Smooth muscle cell (in vitro differentiated cells): ENCODE measurements at regions not wholly inside any gene's neighbourhood (a gene's known extent, or its start where the extent isn't known, plus 50 kb on each side); places are given as distances from the start of the nearest gene placed in this dataset.

Source experiments
- DNase-seq: peaks from one replicate; lab custom pipeline; 2025; ENCODE audit not compliant: unreplicated experiment; lab: John Stamatoyannopoulos, UW
- H2AFZ ChIP-seq: fragments of 200-600 bp; sonication (generic); 2 replicates; pipeline ENCODE4 v1.6.0; 2016; ENCODE audit warnings: antibody characterized with exemption, low read depth, mild to moderate bottlenecking
- H3F3A ChIP-seq: fragments of 200-600 bp; sonication (generic); 2 replicates; pipeline ENCODE4 v1.6.0; 2017; ENCODE audit warnings: antibody characterized with exemption, low read depth
- H3K27ac ChIP-seq: fragments of 200-600 bp; sonication (generic); 2 replicates; pipeline ENCODE4 v1.5.1; 2016; ENCODE audit warnings: low read depth, mild to moderate bottlenecking
- H3K27me3 ChIP-seq: fragments of 200-600 bp; sonication (generic); 2 replicates; pipeline ENCODE4 v1.6.1; 2016; ENCODE audit warnings: low read depth, mild to moderate bottlenecking
- H3K36me3 ChIP-seq: fragments of 200-600 bp; sonication (generic); 2 replicates; pipeline ENCODE4 v1.5.1; 2016; ENCODE audit warnings: low read depth
- H3K4me1 ChIP-seq: fragments of 200-600 bp; sonication (generic); 2 replicates; pipeline ENCODE4 v1.5.1; 2016; ENCODE audit warnings: low read depth
- H3K4me2 ChIP-seq: fragments of 200-600 bp; sonication (generic); 2 replicates; pipeline ENCODE4 v1.6.0; 2016; ENCODE audit warnings: mild to moderate bottlenecking
- H3K4me3 ChIP-seq: fragments of 200-600 bp; sonication (generic); 2 replicates; pipeline ENCODE4 v1.5.1; 2016; ENCODE audit warnings: mild to moderate bottlenecking
- H3K79me2 ChIP-seq: fragments of 200-600 bp; sonication (generic); 2 replicates; pipeline ENCODE4 v1.6.0; 2016; ENCODE audit warnings: low read depth, mild to moderate bottlenecking
- H3K9ac ChIP-seq: fragments of 200-600 bp; sonication (generic); 2 replicates; pipeline ENCODE4 v1.6.0; 2016; ENCODE audit warnings: low read depth
- H3K9me3 ChIP-seq: fragments of 200-600 bp; sonication (generic); replicated peaks from 2 replicates; pipeline ENCODE4 v1.5.1; 2016; ENCODE audit warnings: low read depth
- H4K20me1 ChIP-seq: fragments of 200-600 bp; sonication (generic); 2 replicates; pipeline ENCODE4 v1.6.0; 2016; ENCODE audit warnings: low read depth
- WGBS: methylation state at CpG from one replicate; pipeline ENCODE4 v1.1.7; 2016; ENCODE audit warnings: low lambda C conversion rate; 5-methylcytosine and 5-hydroxymethylcytosine counted together
- TF ChIP-seq, protein P1 (sequence below): fragments of 200-600 bp; sonication (generic); IDR thresholded peaks from 2 replicates; pipeline ENCODE4 v1.5.1; 2017; ENCODE audit warnings: borderline replicate concordance, mild to moderate bottlenecking, antibody characterized with exemption; ENCODE audit not compliant: insufficient read depth, poor library complexity, severe bottlenecking

GRCh38 chr14:83047059-83047830, 1513.6 kb upstream of the SEL1L start:
- no peaks in the 10 kb centered on the region for H3K27me3 ChIP-seq
- no peaks in the 10 kb centered on the region for H3K79me2 ChIP-seq
- H3K36me3 ChIP-seq = no peaks in the 10 kb centered on the region
- no peak overlapping the region for H3K9ac ChIP-seq
- H3K9me3 ChIP-seq = no peaks in the 10 kb centered on the region
- no peaks in the 10 kb centered on the region for H3K4me1 ChIP-seq
- TF ChIP-seq, protein P1, sequence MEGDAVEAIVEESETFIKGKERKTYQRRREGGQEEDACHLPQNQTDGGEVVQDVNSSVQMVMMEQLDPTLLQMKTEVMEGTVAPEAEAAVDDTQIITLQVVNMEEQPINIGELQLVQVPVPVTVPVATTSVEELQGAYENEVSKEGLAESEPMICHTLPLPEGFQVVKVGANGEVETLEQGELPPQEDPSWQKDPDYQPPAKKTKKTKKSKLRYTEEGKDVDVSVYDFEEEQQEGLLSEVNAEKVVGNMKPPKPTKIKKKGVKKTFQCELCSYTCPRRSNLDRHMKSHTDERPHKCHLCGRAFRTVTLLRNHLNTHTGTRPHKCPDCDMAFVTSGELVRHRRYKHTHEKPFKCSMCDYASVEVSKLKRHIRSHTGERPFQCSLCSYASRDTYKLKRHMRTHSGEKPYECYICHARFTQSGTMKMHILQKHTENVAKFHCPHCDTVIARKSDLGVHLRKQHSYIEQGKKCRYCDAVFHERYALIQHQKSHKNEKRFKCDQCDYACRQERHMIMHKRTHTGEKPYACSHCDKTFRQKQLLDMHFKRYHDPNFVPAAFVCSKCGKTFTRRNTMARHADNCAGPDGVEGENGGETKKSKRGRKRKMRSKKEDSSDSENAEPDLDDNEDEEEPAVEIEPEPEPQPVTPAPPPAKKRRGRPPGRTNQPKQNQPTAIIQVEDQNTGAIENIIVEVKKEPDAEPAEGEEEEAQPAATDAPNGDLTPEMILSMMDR = no peak
- H3F3A ChIP-seq = no peaks in the 10 kb centered on the region
- H4K20me1 ChIP-seq = no peaks in the 10 kb centered on the region
- H3K27ac ChIP-seq = no peak overlapping the region
- 82% methylated on average over 2 of the region's 2 CpGs for WGBS
- no peak overlapping the region for H3K4me2 ChIP-seq
- H2AFZ ChIP-seq = no peak overlapping the region
- no peak for DNase-seq
- H3K4me3 ChIP-seq = no peak overlapping the region

- H4K20me1 ChIP-seq = no peaks in the 10 kb centered on the region
- H3K4me2 ChIP-seq = no peak overlapping the region
- no peak for DNase-seq
- 89% methylated on average over 1 of the region's 1 CpG for WGBS
- no peak overlapping the region for H3K27ac ChIP-seq
- no peaks in the 10 kb centered on the region for H3F3A ChIP-seq
- H3K9me3 ChIP-seq = no peaks in the 10 kb centered on the region
- H3K79me2 ChIP-seq = no peaks in the 10 kb centered on the region
- no peaks in the 10 kb centered on the region for H3K36me3 ChIP-seq
- TF ChIP-seq, protein P1 = no peak
- no peaks in the 10 kb centered on the region for H3K27me3 ChIP-seq
- no peak overlapping the region for H3K9ac ChIP-seq
- H2AFZ ChIP-seq = no peak overlapping the region
- no peaks in the 10 kb centered on the region for H3K4me1 ChIP-seq
- H3K4me3 ChIP-seq = no peak overlapping the region
Observed at GRCh38 chr14:83053022-83053710, 1519.5 kb upstream of the SEL1L start.

DNA sequence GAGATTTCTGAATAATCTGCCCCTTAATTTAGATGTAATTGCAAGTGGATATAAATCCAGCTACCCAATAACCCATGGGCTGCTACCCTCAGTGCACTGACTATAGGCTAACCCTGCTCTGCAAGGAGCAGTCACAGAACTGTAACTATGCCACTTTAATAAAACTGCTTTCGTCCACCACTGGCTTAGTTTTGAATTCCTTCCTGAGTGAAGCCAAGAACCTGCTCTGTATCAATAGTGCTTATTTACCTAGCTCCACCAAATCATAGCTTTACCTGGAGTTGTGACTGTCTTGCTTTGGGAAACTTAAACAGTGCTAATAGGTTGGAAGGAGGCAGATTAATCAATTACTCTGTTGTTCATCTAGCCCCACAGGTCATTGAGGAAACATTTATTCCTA, 1524.4 kb upstream of the SEL1L start:
- Histone ChIP-seq H3K4me3 (no peak overlapping the region), H3K4me2 (no peak overlapping the region), H3F3A (no peaks in the 10 kb centered on the region), H3K36me3 (no peaks in the 10 kb centered on the region), H3K27ac (no peak overlapping the region), H4K20me1 (no peaks in the 10 kb centered on the region), H3K9me3 (no peaks in the 10 kb centered on the region), H3K79me2 (no peaks in the 10 kb centered on the region), H3K9ac (no peak overlapping the region), H3K4me1 (no peaks in the 10 kb centered on the region), H3K27me3 (no peaks in the 10 kb centered on the region), H2AFZ (no peak overlapping the region)
- no peak for DNase-seq
- 79% methylated on average over 1 of the region's 1 CpG for WGBS
- TF ChIP-seq, protein P1 = no peak
